ENCODE measurements at regions not wholly inside any gene's neighbourhood (a gene's known extent, or its start where the extent isn't known, plus 50 kb on each side); places are given as distances from the start of the nearest gene placed in this dataset.

DNA sequence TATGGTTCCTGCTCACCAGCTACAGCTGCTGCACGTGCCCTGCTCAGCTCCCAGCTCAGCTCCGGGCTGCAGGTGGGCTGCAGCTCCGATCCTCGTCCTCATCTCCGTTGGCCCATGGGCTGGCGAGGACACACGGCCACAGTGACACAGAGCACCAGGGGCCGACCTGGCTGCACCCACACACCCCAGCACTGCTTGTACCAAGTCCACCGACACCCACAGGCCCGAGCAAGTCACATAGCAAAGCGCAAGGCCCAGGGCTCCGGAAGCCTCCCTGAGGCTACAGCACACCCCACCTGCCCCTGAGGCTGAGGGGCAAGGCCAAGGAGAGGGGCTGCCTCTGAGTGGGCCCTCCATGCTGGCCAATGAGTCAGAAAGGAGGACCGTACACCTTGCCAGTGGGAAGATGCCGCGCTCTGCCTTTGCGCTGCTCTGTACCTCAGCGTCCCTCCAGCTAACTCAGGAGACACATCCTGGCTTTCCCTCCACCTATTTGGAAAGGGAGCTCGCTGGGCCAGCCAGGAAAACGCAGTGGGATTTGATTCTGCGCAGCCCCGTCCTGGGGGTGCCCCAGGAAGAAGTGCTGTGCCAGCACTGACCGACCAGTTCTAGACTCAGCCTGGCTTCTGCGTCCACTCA is 124.8 kb downstream of the SIK1 start:
- no peak for TF ChIP-seq GATA3 (IDR thresholded peaks at IDR 0.05; ENCODE audit: low read depth, low read length)
- no peak for TF ChIP-seq GATA2 (IDR thresholded peaks at IDR 0.05; ENCODE audit: low read depth, low read length)
